HTR-8/SVneo (cell line): ENCODE measurements at regions not wholly inside any gene's neighbourhood (a gene's known extent, or its start where the extent isn't known, plus 50 kb on each side); places are given as distances from the start of the nearest gene placed in this dataset.
A peak's percentile ranks its signal among the peaks of the same experiment; 100 is the strongest.

Experiments
- DNase-seq: peaks from one replicate; pipeline ENCODE4 v3.0.0; 2011; ENCODE audit warnings: low spot score, mixed read lengths; ENCODE audit not compliant: insufficient read length
- FAIRE-seq: peaks from 2 replicates; lab custom pipeline; 2011; peaks lifted over from hg19 to GRCh38; lab: Jason Lieb, UNC

DNA sequence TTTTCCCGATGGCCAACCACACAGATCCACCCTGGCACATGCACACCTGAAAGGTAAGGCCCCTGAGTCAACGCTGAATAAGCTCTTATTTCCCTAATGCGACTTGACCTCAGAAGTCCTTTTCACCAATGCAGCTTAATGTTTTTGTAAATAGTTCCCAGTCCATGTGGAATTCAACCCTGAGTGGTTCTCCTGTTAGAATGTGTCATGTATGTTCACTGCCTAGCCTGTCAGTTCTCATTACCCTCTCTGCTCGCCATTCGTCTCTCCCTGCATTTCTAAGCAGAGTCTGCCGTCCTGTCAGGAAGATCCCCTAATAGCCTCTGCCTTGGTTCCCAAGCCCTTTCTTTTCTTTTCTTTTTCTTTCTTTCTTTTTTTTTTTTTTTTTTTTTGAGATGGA is 392.6 kb upstream of the SHH start:
- FAIRE-seq (no peak), DNase-seq (no peak)

DNA sequence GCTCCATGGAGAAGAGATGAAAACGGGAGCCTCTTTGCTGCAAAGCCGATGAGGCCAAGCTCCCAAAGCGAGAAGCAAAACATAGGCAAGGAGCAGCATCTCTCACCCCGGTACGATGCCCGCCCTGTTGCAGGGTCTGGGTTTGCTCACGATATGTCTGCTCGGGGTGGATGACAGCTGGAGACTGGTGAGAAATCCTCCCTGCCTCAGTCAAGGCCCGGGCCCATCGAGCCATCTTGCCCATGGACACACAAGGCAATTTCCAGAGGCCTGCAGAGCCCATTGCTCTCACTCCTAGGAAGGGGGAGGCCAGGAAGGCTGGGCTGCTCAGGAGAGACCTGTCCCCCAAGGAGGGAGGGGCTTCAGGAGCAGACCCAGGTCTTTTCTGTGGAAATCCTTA is 391.7 kb upstream of the SHH start:
- no peak for FAIRE-seq

DNA sequence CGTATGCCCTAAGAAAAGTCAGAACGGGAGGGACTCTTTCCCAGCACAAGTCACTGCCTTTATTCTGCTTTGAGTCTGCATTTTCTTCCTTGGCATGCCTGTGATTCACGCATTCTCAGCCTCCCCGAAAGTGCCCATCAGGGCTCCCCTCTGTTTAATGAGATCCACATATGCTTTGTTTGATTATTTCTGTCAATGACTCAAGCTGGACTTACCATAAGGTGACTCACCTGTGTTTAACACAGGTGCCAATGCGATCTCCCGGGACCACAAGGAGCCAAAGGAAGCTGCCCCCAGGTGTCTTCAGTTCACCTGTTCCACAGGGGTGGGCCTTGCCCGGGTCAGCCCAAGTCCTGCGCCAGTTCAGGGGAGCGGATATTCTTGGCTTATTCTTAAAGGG is 386.0 kb upstream of the SHH start:
- DNase-seq (no peak), FAIRE-seq (no peak)

More for the DNA sequence above, 391.7 kb upstream of the SHH start:
- DNase-seq, result no peak

DNA sequence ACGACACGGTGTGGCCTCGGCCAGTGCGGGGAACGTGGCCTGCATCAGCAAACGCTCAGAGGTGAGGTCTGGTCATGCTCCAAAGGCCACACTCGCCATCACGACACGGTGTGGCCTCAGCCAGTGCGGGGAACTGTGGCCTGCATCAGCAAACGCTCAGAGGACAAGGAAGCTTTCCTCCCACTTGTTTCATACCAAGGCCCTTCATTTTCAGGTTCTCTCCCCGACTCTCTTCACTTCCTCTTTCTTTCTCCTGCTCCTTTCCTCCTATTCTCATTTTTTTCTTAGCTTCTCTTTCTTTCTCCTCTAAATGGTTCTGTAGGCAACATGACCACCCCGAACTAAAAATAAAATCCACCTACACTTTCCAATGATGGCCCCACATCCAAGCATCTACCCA is 384.4 kb upstream of the SHH start:
- no peak for FAIRE-seq
- no peak for DNase-seq

DNA sequence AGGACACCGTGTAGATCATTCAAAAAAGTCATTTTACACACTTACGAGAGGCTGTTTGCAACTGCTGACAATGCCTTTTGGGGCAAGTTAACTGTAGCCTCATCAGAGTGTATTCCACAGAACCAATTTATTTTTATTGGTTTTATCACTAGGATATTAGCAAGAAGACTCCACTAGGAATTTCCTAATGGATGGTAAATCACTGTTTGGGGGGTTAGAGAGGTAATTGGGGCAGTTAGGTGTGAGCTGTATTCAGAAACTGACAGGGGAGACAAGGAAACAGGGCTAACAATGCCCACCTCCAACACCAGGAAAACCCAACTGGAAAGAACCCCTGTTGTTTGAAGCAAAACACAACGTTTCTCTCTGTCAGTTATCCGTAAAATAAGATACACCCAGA is 383.0 kb upstream of the SHH start:
- DNase-seq, result no peak
- no peak for FAIRE-seq

DNA sequence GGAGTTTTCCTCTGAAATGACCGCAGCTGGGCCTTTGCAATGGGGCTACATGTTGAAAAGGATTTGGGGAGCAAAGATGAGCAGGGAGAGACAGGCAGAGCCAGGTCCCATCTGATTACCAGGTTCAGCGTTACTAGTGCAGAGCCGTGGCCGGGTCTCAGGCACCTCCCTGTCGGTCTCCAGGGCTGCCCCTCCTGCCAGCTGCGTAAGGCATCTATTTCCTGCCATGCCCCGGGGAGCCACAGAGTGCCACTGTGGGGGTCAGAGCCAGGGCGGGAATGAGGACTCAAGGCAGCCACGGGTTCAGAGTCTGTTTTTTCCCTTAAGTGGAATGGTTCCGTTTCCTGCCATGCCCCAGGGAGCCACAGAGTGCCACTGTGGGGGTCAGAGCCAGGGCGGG is 382.6 kb upstream of the SHH start:
- no peak for FAIRE-seq
- no peak for DNase-seq

DNA sequence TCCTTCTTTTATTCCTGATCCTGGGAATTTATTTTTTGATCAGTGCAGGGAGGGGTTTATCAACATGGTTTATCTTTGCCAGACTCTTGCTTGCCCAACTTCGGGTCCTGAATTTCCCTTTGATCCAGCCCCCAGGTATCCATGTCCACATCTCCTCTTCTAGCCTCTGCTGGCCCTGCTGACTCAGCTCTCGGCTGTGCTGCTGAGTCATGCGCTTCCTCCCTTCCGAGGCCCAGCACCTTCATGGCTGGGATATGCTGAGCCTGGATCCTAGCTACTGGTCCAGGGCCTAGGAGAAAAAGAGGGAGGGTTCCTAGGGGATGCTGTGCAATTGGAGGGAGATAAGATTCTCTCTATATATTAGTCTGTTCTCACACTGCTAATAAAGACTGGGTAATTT is 380.7 kb upstream of the SHH start:
- no peak for FAIRE-seq
- peak; percentile 5 for DNase-seq

DNA sequence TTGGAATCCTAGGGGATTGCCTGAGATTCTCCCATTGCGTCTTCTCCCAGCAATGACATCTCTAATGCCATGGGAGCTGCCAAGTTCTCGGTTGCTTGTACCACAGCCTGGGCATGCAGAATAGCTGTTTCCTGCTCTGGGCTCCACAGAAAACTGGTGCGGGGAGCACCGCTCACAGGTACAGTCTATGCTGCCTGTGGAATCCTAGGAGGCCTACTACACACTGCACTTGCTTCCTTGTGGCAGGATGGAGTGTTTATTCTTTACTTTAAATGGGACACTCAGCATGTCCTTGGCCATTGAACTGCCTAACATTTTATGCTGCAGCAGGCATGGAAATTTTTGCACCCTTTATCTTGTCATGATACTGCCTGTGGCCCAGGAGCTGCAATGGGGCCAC is 378.8 kb upstream of the SHH start:
- no peak for DNase-seq
- FAIRE-seq, result no peak

DNA sequence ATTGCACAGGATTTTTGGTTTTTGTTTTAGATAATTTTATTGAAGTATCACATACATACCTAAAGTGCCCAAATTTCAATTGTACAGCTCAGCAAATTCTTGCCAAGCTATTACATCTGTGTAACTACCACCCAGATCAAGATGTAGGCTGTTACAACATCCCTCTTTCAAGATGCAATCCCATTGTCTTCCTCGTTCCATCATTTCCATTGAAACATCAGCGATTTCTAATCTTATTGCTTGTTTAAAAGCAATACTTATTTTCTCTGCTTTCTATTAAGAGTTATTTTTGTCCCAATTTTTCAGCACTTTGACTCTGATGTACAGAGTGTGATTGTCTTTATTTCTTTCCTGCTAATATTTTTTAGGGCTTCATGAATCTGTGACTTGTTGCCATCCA is 372.8 kb upstream of the SHH start:
- no peak for DNase-seq

DNA sequence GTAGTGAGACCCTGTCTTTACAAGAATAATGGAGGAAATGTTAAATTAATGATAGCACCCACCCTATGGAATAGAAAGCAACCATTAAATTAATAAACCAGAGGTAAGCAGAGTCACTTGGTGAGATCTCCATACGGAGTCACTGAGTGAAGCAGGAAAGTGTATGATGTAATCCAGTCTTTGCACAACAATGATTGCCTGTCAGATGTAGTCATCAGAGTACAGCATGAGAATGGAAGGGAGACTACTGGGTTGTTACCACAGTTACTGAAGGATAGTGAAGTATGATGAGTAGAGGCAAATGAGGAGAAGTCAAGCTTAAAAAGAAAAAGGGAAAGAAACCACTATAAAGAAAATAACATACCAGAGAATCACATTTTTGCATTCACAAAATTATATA is 371.9 kb upstream of the SHH start:
- FAIRE-seq, result no peak
- DNase-seq, result no peak

More for the DNA sequence above, 372.8 kb upstream of the SHH start:
- FAIRE-seq, result no peak

DNA sequence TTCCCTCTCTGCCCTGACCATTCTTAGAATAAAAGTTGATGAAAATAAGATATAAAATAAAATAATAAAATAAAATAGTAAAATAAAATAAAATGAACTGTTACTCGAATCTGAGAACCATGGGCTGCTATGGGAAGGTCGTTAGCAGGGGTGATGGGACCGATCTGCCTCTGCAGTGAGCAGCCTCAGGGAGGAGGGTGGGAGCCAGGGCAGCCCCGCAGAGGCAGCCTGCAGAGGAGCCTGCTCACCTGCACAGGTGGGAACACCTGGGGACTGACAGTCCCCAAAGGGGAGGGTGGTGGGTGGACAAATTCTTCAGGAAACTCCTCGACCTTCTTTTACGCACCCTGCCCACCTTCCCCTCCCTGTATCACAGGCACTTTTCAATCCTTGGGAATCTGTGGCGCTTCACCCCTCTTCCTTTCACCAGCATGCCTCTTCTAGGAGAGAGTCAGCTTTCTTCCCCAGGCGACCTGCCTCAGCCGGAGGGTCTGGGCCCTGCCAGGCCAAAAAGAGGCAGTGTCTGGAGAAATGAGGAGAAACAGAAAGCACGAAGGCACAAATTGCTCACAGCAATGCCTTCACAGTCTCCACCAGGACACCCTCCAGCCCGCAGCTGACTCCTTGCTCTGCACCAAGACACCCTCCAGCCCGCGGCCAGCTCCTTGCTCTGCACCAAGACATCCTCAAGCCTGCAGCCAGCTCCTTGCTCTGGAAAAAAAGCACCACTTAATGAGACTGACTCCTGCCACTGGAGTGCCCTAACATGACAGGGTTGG is 368.4 kb upstream of the SHH start:
- no peak for FAIRE-seq
- no peak for DNase-seq

DNA sequence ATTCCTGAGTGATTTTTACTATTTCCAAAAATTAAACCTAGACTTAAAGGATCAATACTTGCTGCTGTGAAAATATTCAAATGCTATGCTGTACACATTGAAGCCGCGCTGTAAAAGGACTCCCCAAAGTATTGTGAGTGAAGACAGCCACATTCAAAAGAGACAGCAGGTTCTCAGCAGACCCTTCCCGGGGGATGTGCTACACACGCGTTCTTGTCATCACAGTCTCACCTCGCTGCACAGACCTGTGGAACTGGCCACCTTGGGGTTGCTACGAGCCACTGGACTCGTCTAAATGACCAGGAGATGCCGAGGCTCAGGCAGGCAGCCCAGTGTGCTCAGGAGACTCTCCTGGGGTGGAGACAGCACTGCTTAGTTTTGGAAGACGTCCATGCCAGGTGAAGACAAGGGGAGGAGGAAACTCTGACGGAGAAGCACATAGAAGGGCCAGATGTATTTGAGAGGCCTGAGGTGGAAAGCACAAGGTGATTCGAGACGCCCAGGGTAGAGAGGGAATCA is 367.7 kb upstream of the SHH start:
- no peak for FAIRE-seq
- no peak for DNase-seq

DNA sequence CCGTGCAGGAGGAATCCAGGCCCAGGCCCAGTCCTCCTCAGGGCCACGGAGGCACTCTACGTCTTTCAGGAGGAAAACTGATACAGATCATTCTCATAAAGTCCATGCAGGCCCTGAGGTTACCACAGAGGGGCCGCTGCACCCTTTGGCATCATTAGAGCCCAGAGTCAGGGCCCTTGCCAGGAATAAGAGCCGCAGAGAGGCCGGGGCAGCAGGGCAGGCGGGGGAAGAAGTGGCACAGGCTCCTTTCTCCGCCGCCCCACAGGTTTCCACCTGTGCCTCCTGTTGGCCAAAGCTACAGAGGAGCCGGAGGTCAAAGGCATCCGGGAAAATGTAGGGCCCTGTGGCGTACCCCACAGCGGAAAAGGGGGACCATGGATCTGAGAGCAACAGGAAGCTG is 366.6 kb upstream of the SHH start:
- DNase-seq (no peak), FAIRE-seq (no peak)

DNA sequence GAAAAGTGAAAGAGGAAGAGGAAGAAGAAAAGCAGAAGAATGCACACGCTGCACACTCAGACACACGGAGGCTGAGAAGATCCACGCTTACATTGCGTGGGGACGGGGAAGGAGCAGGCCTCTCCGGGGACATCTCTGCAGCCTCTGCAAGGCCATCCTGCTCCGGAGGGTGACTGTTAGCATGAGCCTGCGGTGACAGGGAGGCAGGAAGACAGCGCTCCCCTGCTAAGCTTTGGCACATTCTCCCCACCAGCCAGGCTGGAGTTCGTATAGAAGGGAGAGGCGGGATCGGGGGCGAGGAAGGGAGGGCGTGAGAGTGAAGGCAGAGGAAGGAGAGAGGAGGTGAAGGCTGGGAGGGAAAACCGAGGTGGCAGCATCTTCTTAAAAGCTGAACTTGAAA is 366.0 kb upstream of the SHH start:
- FAIRE-seq, result no peak

DNA sequence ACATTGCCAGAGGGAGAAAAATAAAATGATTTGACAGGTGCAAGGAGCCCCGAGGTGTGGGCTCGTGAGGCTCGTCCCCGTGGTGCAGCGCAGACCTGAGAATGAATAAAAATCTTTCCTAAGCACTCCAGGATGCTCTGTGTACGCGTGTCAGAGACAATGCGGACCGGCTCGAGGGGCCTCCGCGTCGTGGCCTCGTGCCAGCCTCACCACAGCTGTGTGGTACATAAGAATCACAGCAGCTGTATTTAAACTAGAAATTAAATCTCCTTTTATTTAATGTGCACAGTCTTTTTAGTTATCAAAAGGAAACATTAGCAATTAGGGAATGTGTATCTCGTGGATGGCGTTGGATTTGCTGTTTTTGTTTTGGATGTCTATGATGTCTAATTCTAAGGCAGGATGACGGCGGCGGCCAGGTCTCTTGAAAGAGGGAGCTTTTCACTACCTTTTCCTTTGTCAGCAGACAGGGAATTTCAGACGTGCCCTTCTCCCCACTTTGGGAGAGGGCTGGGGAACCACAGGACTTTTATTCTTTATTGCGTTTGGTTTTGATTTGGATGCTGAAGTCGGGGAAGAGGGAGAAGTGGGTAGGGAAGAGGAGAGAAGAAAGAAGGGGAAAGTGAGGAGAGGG is 365.3 kb upstream of the SHH start:
- FAIRE-seq (no peak), DNase-seq (no peak)

More for the DNA sequence above, 366.0 kb upstream of the SHH start:
- no peak for DNase-seq

DNA sequence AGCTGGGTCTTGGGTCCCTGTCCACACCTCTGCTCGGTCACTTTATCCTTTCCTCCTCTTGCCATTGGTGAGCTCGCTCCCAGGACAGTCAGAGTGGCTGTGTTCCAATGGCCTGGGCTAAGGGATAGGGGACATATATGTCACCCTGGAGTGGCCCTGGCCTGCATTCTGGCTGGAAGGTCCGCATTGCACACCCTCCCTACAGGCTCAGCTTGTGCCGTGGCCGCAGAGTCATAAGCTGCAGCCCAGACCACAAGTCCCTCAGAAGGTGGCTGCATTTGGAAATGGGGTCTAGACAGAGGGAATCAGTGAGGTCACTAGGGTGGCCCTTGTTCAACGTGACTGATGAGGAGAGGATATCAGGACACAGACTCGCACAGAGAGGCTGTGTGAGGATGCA is 363.8 kb upstream of the SHH start:
- FAIRE-seq (no peak), DNase-seq (no peak)

DNA sequence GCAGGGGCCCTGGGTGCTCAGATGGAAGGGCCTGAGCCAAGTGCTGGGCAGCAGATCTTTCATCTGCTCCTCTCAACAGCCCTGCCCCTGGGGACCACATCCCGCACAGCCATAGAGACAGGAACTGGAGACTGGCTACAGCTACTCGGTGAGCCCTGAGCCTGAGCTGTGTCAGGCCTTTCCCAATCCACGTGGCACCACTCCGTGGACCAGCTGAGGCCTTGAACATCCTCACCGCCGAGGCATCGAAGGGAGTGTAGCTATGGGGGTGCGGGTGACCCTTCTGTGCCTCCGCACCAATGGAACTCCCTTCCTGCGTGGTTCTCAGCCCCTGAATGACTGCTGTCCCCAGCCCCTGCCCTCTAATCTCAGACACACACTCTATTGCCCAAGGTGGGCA is 362.7 kb upstream of the SHH start:
- no peak for FAIRE-seq
- DNase-seq, result no peak

DNA sequence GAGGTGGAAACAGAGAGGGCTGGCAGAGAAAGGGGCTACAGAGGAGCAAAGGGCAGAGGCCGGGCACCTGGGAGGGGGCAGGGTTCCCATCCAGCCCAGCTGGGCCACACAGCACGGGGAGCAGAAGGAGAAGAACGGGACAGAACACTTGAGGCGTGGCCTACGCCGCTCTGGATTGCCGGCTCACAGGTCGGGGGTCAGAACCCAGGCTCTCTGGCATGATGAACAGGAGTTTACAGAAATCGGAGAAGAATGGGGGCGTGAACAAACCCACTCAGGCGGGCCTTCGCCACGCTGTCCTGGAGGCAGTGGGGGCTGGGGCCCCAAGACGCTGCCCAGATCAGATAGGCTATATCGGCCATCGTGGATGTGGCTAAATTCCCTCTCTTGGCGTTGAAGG is 362.2 kb upstream of the SHH start:
- FAIRE-seq (no peak), DNase-seq (no peak)

DNA sequence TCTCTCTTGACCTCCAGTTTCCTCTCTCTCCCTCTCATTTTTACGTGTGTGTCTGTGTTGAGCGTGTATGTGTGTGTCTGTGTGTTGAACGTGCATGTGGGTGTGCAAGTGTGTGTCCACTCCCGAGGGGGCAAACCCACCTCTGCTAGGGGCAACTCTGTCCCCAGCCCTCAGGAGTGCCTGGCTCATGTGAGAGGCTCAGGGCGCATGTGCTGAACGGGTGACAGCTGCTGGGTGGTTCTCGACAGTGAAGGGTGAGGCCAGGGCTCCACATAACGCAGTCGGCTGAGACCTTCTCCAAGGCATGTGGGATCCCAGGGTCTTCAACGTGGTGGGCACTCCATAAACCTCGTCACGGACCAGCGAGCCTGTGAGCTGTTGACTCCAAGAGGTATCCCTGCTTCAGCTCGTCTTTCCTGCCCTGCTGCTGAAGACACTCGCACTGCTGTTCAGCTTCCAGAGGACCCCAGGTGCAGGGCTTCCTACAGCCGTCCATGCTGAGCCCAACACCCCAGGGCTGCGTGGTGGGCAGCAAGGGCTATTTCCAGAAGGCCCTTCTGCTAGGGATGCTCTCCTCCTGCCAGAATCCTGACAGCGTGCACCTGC is 361.6 kb upstream of the SHH start:
- FAIRE-seq (no peak), DNase-seq (no peak)

DNA sequence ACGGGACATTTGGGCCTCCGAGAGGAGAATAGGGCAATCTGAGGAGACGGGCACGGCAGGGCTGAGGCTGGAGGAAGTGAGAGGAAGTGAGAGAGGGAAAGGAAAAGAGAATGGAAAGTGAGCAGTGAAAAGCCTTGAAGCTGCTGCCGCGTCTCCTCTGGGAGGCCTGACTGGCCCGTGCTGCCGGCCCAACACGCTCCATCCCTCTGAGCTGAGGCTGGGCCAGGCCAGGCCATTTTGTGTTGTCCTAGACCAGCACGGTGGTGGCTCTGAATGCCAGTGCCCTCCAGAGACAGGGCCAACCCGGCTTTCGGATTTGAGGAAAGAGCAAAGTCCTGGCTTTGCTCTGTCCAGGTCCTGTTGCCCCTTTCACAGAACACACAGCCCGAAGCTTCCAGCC is 361.1 kb upstream of the SHH start:
- no peak for FAIRE-seq

DNA sequence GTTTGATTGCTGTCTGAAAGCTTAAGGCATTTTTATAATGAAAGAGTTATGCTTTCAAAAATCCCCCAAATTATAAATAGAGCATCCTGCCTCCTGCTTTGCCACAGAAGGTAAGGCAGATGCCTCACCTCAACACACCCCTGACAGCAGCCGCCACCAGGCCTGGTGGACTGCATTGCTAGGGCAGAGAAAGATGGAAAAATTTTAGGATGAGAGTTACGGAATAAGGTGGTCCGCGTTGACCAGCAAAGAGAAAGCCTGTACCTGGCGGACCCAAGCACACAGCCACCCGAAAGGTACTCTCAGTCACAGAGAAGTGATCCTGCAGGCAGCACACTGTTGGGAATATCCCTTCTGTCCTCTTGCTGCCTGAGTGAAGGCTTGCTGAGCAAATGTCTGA is 360.4 kb upstream of the SHH start:
- DNase-seq (no peak), FAIRE-seq (no peak)

More for the DNA sequence above, 361.1 kb upstream of the SHH start:
- DNase-seq, result no peak
